WI38 (cell line): ENCODE measurements at regions not wholly inside any gene's neighbourhood (a gene's known extent, or its start where the extent isn't known, plus 50 kb on each side); places are given as distances from the start of the nearest gene placed in this dataset.

Source experiments
- H3K4me3 ChIP-seq: 2 replicates; pipeline ENCODE4 v1.5.1; 2011; ENCODE audit warnings: low read depth, mild to moderate bottlenecking, control low read depth, low read length
- CTCF ChIP-seq: IDR thresholded peaks from 2 replicates; pipeline ENCODE4 v1.5.1; 2012; ENCODE audit warnings: low read depth, mild to moderate bottlenecking, control low read depth, low read length

DNA sequence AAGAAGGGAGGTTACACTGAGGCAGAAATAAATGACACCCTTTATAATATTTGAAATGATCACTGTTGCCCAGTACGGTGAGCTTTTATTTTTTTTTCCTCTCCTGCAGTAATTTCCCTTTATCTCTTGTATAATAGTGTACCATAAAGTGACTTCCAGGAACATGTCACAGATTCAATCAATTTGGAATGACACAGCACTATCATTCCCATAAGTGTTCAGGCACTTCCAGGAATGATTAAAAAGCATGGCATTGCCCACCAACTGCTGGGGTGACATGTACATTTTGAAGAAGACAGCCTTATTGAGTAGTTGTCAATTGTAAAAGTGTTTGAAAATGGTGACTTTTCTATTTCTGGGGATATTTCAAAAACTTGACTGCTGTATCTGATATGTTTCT, 1700.9 kb upstream of the NUDT12 start:
- TF ChIP-seq CTCF = no peak

GRCh38 chr5:105259581-105260217, 1697.1 kb upstream of the NUDT12 start:
- no peak overlapping the region for H3K4me3 ChIP-seq
- TF ChIP-seq CTCF = no peak

More for the DNA sequence above, 1700.9 kb upstream of the NUDT12 start:
- H3K4me3 ChIP-seq = no peak overlapping the region

GRCh38 chr5:105238561-105238960, 1676.0 kb upstream of the NUDT12 start:
- no peak overlapping the region for H3K4me3 ChIP-seq
- TF ChIP-seq CTCF = no peak

DNA sequence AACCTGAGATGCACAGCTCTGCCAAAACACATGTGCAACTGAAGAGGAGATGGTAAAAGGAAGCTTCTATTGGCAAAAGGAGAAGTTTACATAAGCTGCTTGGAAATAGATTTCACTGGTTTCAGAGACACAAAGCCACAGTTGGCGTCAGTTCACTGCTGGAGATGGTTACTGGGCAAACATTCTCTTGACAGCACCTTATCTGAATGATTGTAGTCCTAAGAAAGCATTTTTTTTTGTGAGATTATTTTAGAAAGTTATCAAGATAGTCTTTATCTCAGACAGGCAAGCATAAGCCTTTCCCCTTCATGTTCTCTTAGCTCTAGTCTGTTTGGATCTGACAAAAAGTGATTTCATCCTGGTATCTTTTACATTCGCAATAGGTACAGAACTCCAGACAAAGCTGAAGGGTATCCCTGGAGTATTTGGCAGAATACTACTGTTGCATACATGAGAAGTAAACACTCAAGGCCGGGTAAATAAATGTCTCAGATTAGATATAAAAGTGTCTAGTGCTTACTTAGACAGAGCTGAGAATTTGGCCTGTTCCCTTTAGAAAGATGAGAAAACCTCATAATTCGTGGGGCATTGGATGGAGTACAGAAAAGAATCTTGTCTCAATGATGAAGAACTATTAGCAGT, 1668.0 kb upstream of the NUDT12 start:
- H3K4me3 ChIP-seq = no peak overlapping the region
- no peak for TF ChIP-seq CTCF

- no peak for TF ChIP-seq CTCF
- no peak overlapping the region for H3K4me3 ChIP-seq
Observed at GRCh38 chr5:105218018-105218417, 1655.4 kb upstream of the NUDT12 start.

- no peak for TF ChIP-seq CTCF
- no peak overlapping the region for H3K4me3 ChIP-seq
Observed at GRCh38 chr5:105213078-105213477, 1650.5 kb upstream of the NUDT12 start.

- no peak for TF ChIP-seq CTCF
- no peak overlapping the region for H3K4me3 ChIP-seq
Observed at GRCh38 chr5:105207066-105207465, 1644.5 kb upstream of the NUDT12 start.
